ENCODE measurements at regions not wholly inside any gene's neighbourhood (a gene's known extent, or its start where the extent isn't known, plus 50 kb on each side); places are given as distances from the start of the nearest gene placed in this dataset.

- TF ChIP-seq EZH2 (IDR thresholded peaks at IDR 0.05; ENCODE audit: low read length, missing control alignments) (no peak), CTCF (conservative IDR thresholded peaks at IDR 0.05 in 1 of 2, IDR thresholded peaks at IDR 0.05 in 1 of 2; ENCODE audit: low read depth in 1 of 2, low read length in 2 of 2) (no peak)
These were observed 211.9 kb downstream of the CENPW start for GRCh38 chr6:126551832-126552231.
